Endothelial cell of umbilical vein (primary cell): ENCODE measurements at regions not wholly inside any gene's neighbourhood (a gene's known extent, or its start where the extent isn't known, plus 50 kb on each side); places are given as distances from the start of the nearest gene placed in this dataset.

Experiments
- BruUV-seq: library from RNA; stranded (reverse); fragments of 400-500 nt; replicated peaks from 2 replicates; lab custom pipeline; 2021; lab: Mats Ljungman, UMichigan
- CTCF ChIA-PET: fragments of 300-600, 350-600 bp; sonication (Branson Sonifier 250); formaldehyde crosslinking; loops from one replicate; lab custom pipeline; 2021; ENCODE audit warnings: antibody characterized with exemption, inconsistent platforms; lab: Charles Lee
- POLR2A ChIA-PET: fragments of 300-600, 350-600 bp; sonication (Branson Sonifier 250); formaldehyde crosslinking; loops from one replicate; lab custom pipeline; 2021; ENCODE audit warnings: antibody characterized with exemption, inconsistent platforms; lab: Charles Lee
- DNase-seq: peaks from one replicate; pipeline ENCODE4 v3.0.0-alpha.2; 2011; ENCODE audit warnings: low read depth, low spot score
- FAIRE-seq: peaks from 2 replicates; lab custom pipeline; 2011; peaks lifted over from hg19 to GRCh38; lab: Jason Lieb, UNC
- H2AFZ ChIP-seq: 2 replicates; pipeline ENCODE4 v1.6.0; 2012; ENCODE audit warnings: low read depth, low read length, control low read depth, inconsistent platforms
- H3K27ac ChIP-seq: 2 replicates; pipeline ENCODE4 v1.5.1; 2011; ENCODE audit warnings: low read depth, mild to moderate bottlenecking, control low read depth, low read length, moderate library complexity; ENCODE audit not compliant: insufficient read depth
- H3K27me3 ChIP-seq, 2 experiments: 2 replicates each; pipeline versions ENCODE4 v1.6.0 to v1.6.1; 2011; ENCODE audit warnings: low read length in 2 of 2, mixed read lengths in 1 of 2; ENCODE audit not compliant: control insufficient read depth in 2 of 2, insufficient read depth in 2 of 2
- H3K36me3 ChIP-seq, 2 experiments: 2 replicates in 1 of 2; 3 replicates in 1 of 2; pipeline ENCODE4 v1.5.1; 2011; ENCODE audit warnings: low read length in 2 of 2, mild to moderate bottlenecking in 1 of 2, moderate library complexity in 1 of 2; ENCODE audit not compliant: control insufficient read depth in 2 of 2, insufficient read depth in 2 of 2; ENCODE audit errors: extremely low read depth in 1 of 2
- H3K4me1 ChIP-seq: 3 replicates; pipeline ENCODE4 v1.5.1; 2011; ENCODE audit warnings: mild to moderate bottlenecking, low read length; ENCODE audit not compliant: control insufficient read depth, insufficient read depth; ENCODE audit errors: extremely low read depth
- H3K4me2 ChIP-seq: 2 replicates; pipeline ENCODE4 v1.6.1; 2011; ENCODE audit warnings: low read length, control low read depth, mixed read lengths; ENCODE audit not compliant: insufficient read depth
- H3K4me3 ChIP-seq, 3 experiments: fragments of 200-600 bp in 1 of 3; sonication (generic), shearing (Covaris generic) in 1 of 3; replicated peaks in 1 of 3; 2 replicates each; pipeline ENCODE4 v1.5.1; 2011 to 2016; ENCODE audit warnings: control low read depth in 3 of 3, low read length in 3 of 3, mild to moderate bottlenecking in 2 of 3, inconsistent platforms in 1 of 3, low read depth in 1 of 3, moderate library complexity in 1 of 3; ENCODE audit not compliant: insufficient read depth in 1 of 3
- H3K79me2 ChIP-seq: 2 replicates; pipeline ENCODE4 v1.6.0; 2012; ENCODE audit warnings: low read length, inconsistent platforms; ENCODE audit not compliant: control insufficient read depth, insufficient read depth
- H3K9ac ChIP-seq: replicated peaks from 2 replicates; pipeline ENCODE3; 2011; ENCODE audit warnings: low read length, control low read depth; ENCODE audit not compliant: insufficient read depth; ENCODE audit errors: extremely low read depth
- H3K9me1 ChIP-seq: replicated peaks from 3 replicates; pipeline ENCODE4 v1.6.0; 2011; ENCODE audit warnings: mild to moderate bottlenecking, low read length; ENCODE audit not compliant: control insufficient read depth, insufficient read depth; ENCODE audit errors: extremely low read depth
- H3K9me3 ChIP-seq: replicated peaks from 2 replicates; pipeline ENCODE4 v1.5.1; 2012; ENCODE audit warnings: low read length, inconsistent platforms; ENCODE audit not compliant: control insufficient read depth, insufficient read depth
- H4K20me1 ChIP-seq: replicated peaks from 2 replicates; pipeline ENCODE3; 2011; ENCODE audit warnings: mild to moderate bottlenecking, low read length; ENCODE audit not compliant: control insufficient read depth, insufficient read depth; ENCODE audit errors: extremely low read depth
- CTCF ChIP-seq, 2 donors: IDR thresholded peaks; 1 replicate in 1 of 2; 2 replicates in 1 of 2; pipeline ENCODE4 v1.5.1; 2011; ENCODE audit warnings: low read length in 2 of 2, mild to moderate bottlenecking in 2 of 2, moderate library complexity in 2 of 2, control low read depth in 1 of 2, inconsistent platforms in 1 of 2, low read depth in 1 of 2; ENCODE audit not compliant: insufficient read depth in 1 of 2; ENCODE audit errors: extremely low read depth in 1 of 2
- EZH2 ChIP-seq: IDR thresholded peaks from 2 replicates; pipeline ENCODE4 v1.6.1; 2012; ENCODE audit warnings: borderline replicate concordance, low read depth, mild to moderate bottlenecking, moderate library complexity, low read length, inconsistent platforms; ENCODE audit not compliant: severe bottlenecking
- FOS ChIP-seq: IDR thresholded peaks from 2 replicates; pipeline ENCODE4 v1.6.1; 2011; ENCODE audit warnings: mild to moderate bottlenecking, low read length, moderate library complexity, borderline replicate concordance; ENCODE audit not compliant: insufficient read depth
- GATA2 ChIP-seq: IDR thresholded peaks from 2 replicates; pipeline ENCODE4 v1.7.0; 2011; ENCODE audit warnings: low read depth, mild to moderate bottlenecking, moderate library complexity, mixed read lengths, low read length; ENCODE audit not compliant: insufficient read length, insufficient read depth
- JUN ChIP-seq: IDR thresholded peaks from 2 replicates; pipeline ENCODE4 v1.6.1; 2011; ENCODE audit warnings: borderline replicate concordance, low read depth; ENCODE audit not compliant: insufficient read length, insufficient read depth
- MAX ChIP-seq: IDR thresholded peaks from 2 replicates; pipeline ENCODE4 v1.6.1; 2011; ENCODE audit not compliant: insufficient read depth, insufficient read length
- MYC ChIP-seq: IDR thresholded peaks from one replicate; pipeline ENCODE4 v1.6.1; 2011; ENCODE audit warnings: mild to moderate bottlenecking, low read depth, low read length
- POLR2A ChIP-seq: IDR thresholded peaks from 2 replicates; pipeline ENCODE4 v1.6.1; 2012; ENCODE audit warnings: low read depth, mild to moderate bottlenecking, control low read depth, low read length
- POLR2AphosphoS5 ChIP-seq: IDR thresholded peaks from 2 replicates; pipeline ENCODE4 v1.6.1; 2012; ENCODE audit warnings: low read depth, mild to moderate bottlenecking, control low read depth, low read length, moderate library complexity; ENCODE audit not compliant: insufficient read depth
- dilution Hi-C: fragments of 300-500 bp; cut with MboI; formaldehyde crosslinking; loops from one replicate; pipeline ENCODE4 v1.15.0; 2019; ENCODE audit warnings: low sequenced_read_pairs; ENCODE audit not compliant: extremely low pct_ligation_motif_present
- intact Hi-C: fragments of 100-400 bp; cut with micrococcal nuclease; formaldehyde crosslinking; loops from one replicate; pipeline ENCODE4 v1.10.0; 2022

GRCh38 chr6:77159730-77160129, 303.6 kb downstream of the HTR1B start:
- Histone ChIP-seq H3K9ac (no peak overlapping the region), H3K4me2 (no peak overlapping the region), H3K36me3 (no peaks in the 10 kb centered on the region), H3K79me2 (no peaks in the 10 kb centered on the region), H2AFZ (no peak overlapping the region), H3K9me1 (no peaks in the 10 kb centered on the region), H3K4me3 (no peak overlapping the region), H4K20me1 (no peaks in the 10 kb centered on the region), H3K27ac (no peak overlapping the region), H3K4me1 (no peaks in the 10 kb centered on the region), H3K9me3 (no peaks in the 10 kb centered on the region), H3K27me3 (no peaks in the 10 kb centered on the region)
- dilution Hi-C loops (no loop called here), intact Hi-C loops (no loop called here)
- TF ChIP-seq GATA2: no peak
- no peak for TF ChIP-seq EZH2
- no peak for TF ChIP-seq MAX
- no peak for TF ChIP-seq POLR2A
- TF ChIP-seq JUN: no peak
- TF ChIP-seq CTCF (IDR thresholded peaks at IDR 0.05; ENCODE audit: extremely low read depth in 1 of 2, insufficient read depth in 1 of 2, low read depth in 1 of 2, low read length in 2 of 2): no peak
- TF ChIP-seq FOS: no peak
- no peak for TF ChIP-seq MYC
- TF ChIP-seq POLR2AphosphoS5: no peak
- DNase-seq (no peak), FAIRE-seq (no peak)
- CTCF ChIA-PET: no interaction called here
- POLR2A ChIA-PET: no interaction called here
- no TSS peak for BruUV-seq
